ACC112 (cell line): ENCODE measurements at regions not wholly inside any gene's neighbourhood (a gene's known extent, or its start where the extent isn't known, plus 50 kb on each side); places are given as distances from the start of the nearest gene placed in this dataset.

Source experiments
- H2AFZ ChIP-seq: fragments of 200-600 bp; sonication (generic); one replicate; pipeline ENCODE4 v1.6.0; 2017; ENCODE audit warnings: antibody characterized with exemption, low read length; ENCODE audit not compliant: unreplicated experiment
- H3K27ac ChIP-seq: fragments of 200-600 bp; sonication (generic); 2 replicates; pipeline ENCODE4 v1.5.1; 2014; ENCODE audit warnings: low read depth, mild to moderate bottlenecking, antibody characterized with exemption, low read length, moderate library complexity
- H3K27me3 ChIP-seq: fragments of 200-600 bp; sonication (generic); 2 replicates; pipeline ENCODE4 v1.6.1; 2014; ENCODE audit warnings: mild to moderate bottlenecking, antibody characterized with exemption, low read length, moderate library complexity, mixed read lengths; ENCODE audit not compliant: insufficient read depth
- H3K36me3 ChIP-seq: fragments of 200-600 bp; sonication (generic); 2 replicates; pipeline ENCODE4 v1.6.1; 2016; ENCODE audit warnings: mild to moderate bottlenecking, antibody characterized with exemption, low read length, moderate library complexity, mixed read lengths; ENCODE audit not compliant: insufficient read depth
- H3K4me1 ChIP-seq: fragments of 200-600 bp; sonication (generic); one replicate; pipeline ENCODE4 v1.6.1; 2016; ENCODE audit warnings: low read length, mixed read lengths; ENCODE audit not compliant: insufficient read depth, unreplicated experiment, control insufficient read depth
- H3K4me3 ChIP-seq: fragments of 200-600 bp; sonication (generic); 2 replicates; pipeline ENCODE4 v1.5.1; 2014; ENCODE audit warnings: mild to moderate bottlenecking, low read depth, low read length
- H3K79me2 ChIP-seq: fragments of 200-600 bp; sonication (generic); one replicate; pipeline ENCODE4 v1.6.0; 2016; ENCODE audit warnings: low read length; ENCODE audit not compliant: control insufficient read depth, unreplicated experiment, insufficient read depth

GRCh38 chr2:126774761-126775160 lies 118.8 kb downstream of the GYPC start:
- H3K4me1 ChIP-seq = no peaks in the 10 kb centered on the region
- no peak overlapping the region for H3K27ac ChIP-seq
- H3K79me2 ChIP-seq = no peaks in the 10 kb centered on the region
- peaks cover 21% of the 10 kb centered on the region for H3K27me3 ChIP-seq
- H3K36me3 ChIP-seq = no peaks in the 10 kb centered on the region
- no peak overlapping the region for H3K4me3 ChIP-seq
- H2AFZ ChIP-seq = no peak overlapping the region

- Histone ChIP-seq H3K4me3 (no peak overlapping the region), H3K27ac (no peak overlapping the region), H3K36me3 (no peaks in the 10 kb centered on the region), H3K4me1 (no peaks in the 10 kb centered on the region), H3K27me3 (peaks cover 28% of the 10 kb centered on the region), H2AFZ (no peak overlapping the region), H3K79me2 (no peaks in the 10 kb centered on the region)
Measured at GRCh38 chr2:126775300-126775985, 119.5 kb downstream of the GYPC start.

- Histone ChIP-seq H2AFZ (no peak overlapping the region), H3K4me3 (no peak overlapping the region), H3K4me1 (no peaks in the 10 kb centered on the region), H3K27ac (no peak overlapping the region), H3K79me2 (no peaks in the 10 kb centered on the region), H3K27me3 (peaks cover 31% of the 10 kb centered on the region), H3K36me3 (no peaks in the 10 kb centered on the region)
Measured at GRCh38 chr2:126776255-126776654, 120.3 kb downstream of the GYPC start.

GRCh38 chr2:126776692-126777619 lies 121.0 kb downstream of the GYPC start:
- H3K27ac ChIP-seq = no peak overlapping the region

GRCh38 chr2:126777620-126777978 lies 121.1 kb upstream of the TEX51 start:
- Histone ChIP-seq H3K4me1 (no peaks in the 10 kb centered on the region), H3K79me2 (no peaks in the 10 kb centered on the region), H3K27me3 (peaks cover 33% of the 10 kb centered on the region), H2AFZ (no peak overlapping the region), H3K27ac (no peak overlapping the region), H3K4me3 (no peak overlapping the region), H3K36me3 (no peaks in the 10 kb centered on the region)

More at GRCh38 chr2:126776692-126777619, 121.0 kb downstream of the GYPC start:
- H3K79me2 ChIP-seq = no peaks in the 10 kb centered on the region
- H2AFZ ChIP-seq = peak overlapping the region; percentile 82
- H3K4me1 ChIP-seq = no peaks in the 10 kb centered on the region
- H3K4me3 ChIP-seq = peak overlapping the region; percentile 73
- peaks cover 31% of the 10 kb centered on the region for H3K27me3 ChIP-seq
- no peaks in the 10 kb centered on the region for H3K36me3 ChIP-seq

GRCh38 chr2:126778561-126779501 lies 119.9 kb upstream of the TEX51 start:
- Histone ChIP-seq H3K4me3 (no peak overlapping the region), H3K4me1 (no peaks in the 10 kb centered on the region), H3K36me3 (no peaks in the 10 kb centered on the region), H3K27ac (no peak overlapping the region), H3K27me3 (peaks cover 43% of the 10 kb centered on the region), H3K79me2 (no peaks in the 10 kb centered on the region), H2AFZ (no peak overlapping the region)

GRCh38 chr2:126781206-126781605 lies 117.5 kb upstream of the TEX51 start:
- Histone ChIP-seq H3K79me2 (no peaks in the 10 kb centered on the region), H3K4me3 (no peak overlapping the region), H3K27ac (no peak overlapping the region), H3K4me1 (no peaks in the 10 kb centered on the region), H3K27me3 (peaks cover 39% of the 10 kb centered on the region), H3K36me3 (no peaks in the 10 kb centered on the region), H2AFZ (no peak overlapping the region)

- peaks cover 39% of the 10 kb centered on the region for H3K27me3 ChIP-seq
- H2AFZ ChIP-seq = no peak overlapping the region
- H3K79me2 ChIP-seq = no peaks in the 10 kb centered on the region
- H3K4me3 ChIP-seq = no peak overlapping the region
- H3K4me1 ChIP-seq = no peaks in the 10 kb centered on the region
- no peak overlapping the region for H3K27ac ChIP-seq
- no peaks in the 10 kb centered on the region for H3K36me3 ChIP-seq
Measured at GRCh38 chr2:126781806-126782205, 116.9 kb upstream of the TEX51 start.

- Histone ChIP-seq H2AFZ (no peak overlapping the region), H3K36me3 (no peaks in the 10 kb centered on the region), H3K4me3 (no peak overlapping the region), H3K4me1 (no peaks in the 10 kb centered on the region), H3K79me2 (no peaks in the 10 kb centered on the region), H3K27ac (no peak overlapping the region), H3K27me3 (peaks cover 38% of the 10 kb centered on the region)
Measured at GRCh38 chr2:126782648-126783047, 116.0 kb upstream of the TEX51 start.

- Histone ChIP-seq H3K4me1 (no peaks in the 10 kb centered on the region), H3K79me2 (no peaks in the 10 kb centered on the region), H3K27ac (no peak overlapping the region), H3K4me3 (no peak overlapping the region), H2AFZ (no peak overlapping the region), H3K27me3 (peaks cover 38% of the 10 kb centered on the region), H3K36me3 (no peaks in the 10 kb centered on the region)
Measured at GRCh38 chr2:126783341-126783740, 115.3 kb upstream of the TEX51 start.
